Thyroid gland (tissue), 4 donors: ENCODE measurements at regions not wholly inside any gene's neighbourhood (a gene's known extent, or its start where the extent isn't known, plus 50 kb on each side); places are given as distances from the start of the nearest gene placed in this dataset.

Experiments
- DNase-seq, 2 donors: peaks; one replicate each; pipeline ENCODE4 v3.0.0-alpha.2; 2019
- H3K27ac ChIP-seq, 3 donors: fragments of 200-600 bp; sonication (generic); 1 replicate in 2 of 3; 2 replicates in 1 of 3; pipeline ENCODE4 v1.5.1; 2016 to 2019; ENCODE audit warnings: mild to moderate bottlenecking in 1 of 3, moderate library complexity in 1 of 3
- H3K27me3 ChIP-seq: fragments of 200-600 bp; sonication (generic); one replicate; pipeline ENCODE4 v1.5.1; 2019
- H3K36me3 ChIP-seq, 2 donors: fragments of 200-600 bp; sonication (generic); one replicate each; pipeline ENCODE4 v1.5.1; 2016 to 2019
- H3K4me1 ChIP-seq, 2 donors: fragments of 200-600 bp; sonication (generic); one replicate each; pipeline ENCODE4 v1.5.1; 2017 to 2019
- H3K4me3 ChIP-seq, 3 donors: fragments of 200-600 bp; sonication (generic); replicated peaks in 1 of 3; 1 replicate in 2 of 3; 2 replicates in 1 of 3; pipeline ENCODE4 v1.5.1; 2016; ENCODE audit warnings: mild to moderate bottlenecking in 1 of 3
- H3K9me3 ChIP-seq: fragments of 200-600 bp; sonication (generic); one replicate; pipeline ENCODE4 v1.5.1; 2017
- CTCF ChIP-seq, 6 experiments: fragments of 200-600 bp in 3 of 6; fragments of 450-650 bp in 3 of 6; sonication (generic) in 3 of 6; IDR thresholded peaks; one replicate each; pipeline ENCODE4 v1.5.1; 2016 to 2019; ENCODE audit warnings: antibody characterized with exemption in 6 of 6, mild to moderate bottlenecking in 2 of 6, inconsistent platforms in 1 of 6, moderate library complexity in 1 of 6
- POLR2A ChIP-seq, 2 donors: fragments of 450-650 bp; IDR thresholded peaks; one replicate each; pipeline ENCODE4 v1.6.1; 2017; ENCODE audit warnings: antibody characterized with exemption in 2 of 2, mild to moderate bottlenecking in 2 of 2, moderate library complexity in 1 of 2
- WGBS, 2 donors: methylation state at CpG; one replicate each; pipeline ENCODE4 v1.1.5; 2017; 5-methylcytosine and 5-hydroxymethylcytosine counted together
- intact Hi-C: fragments of 100-400 bp; cut with DNase I; formaldehyde crosslinking; loops from one replicate; pipeline ENCODE4 v1.15.1; 2023

- TF ChIP-seq CTCF (IDR thresholded peaks at IDR 0.05), result no peak
- no peak for TF ChIP-seq POLR2A (IDR thresholded peaks at IDR 0.05)
- Histone ChIP-seq H3K4me3 (no peak overlapping the region), H3K4me1 (no peaks in the 10 kb centered on the region), H3K27ac (no peak overlapping the region), H3K9me3 (no peaks in the 10 kb centered on the region), H3K27me3 (no peaks in the 10 kb centered on the region), H3K36me3 (no peaks in the 10 kb centered on the region)
- no peak for DNase-seq
- intact Hi-C loops, result no loop called here
Measured at GRCh38 chr6:154580397-154581135, 70.1 kb upstream of the CNKSR3 start.

GRCh38 chr6:154582696-154583095 is 72.2 kb upstream of the CNKSR3 start:
- WGBS, 2 donors, result 41 to 42% methylated on average over 1 of the region's 1 CpG
- Histone ChIP-seq H3K36me3 (no peaks in the 10 kb centered on the region), H3K9me3 (no peaks in the 10 kb centered on the region), H3K27ac (no peak overlapping the region), H3K4me3 (no peak overlapping the region), H3K27me3 (no peaks in the 10 kb centered on the region), H3K4me1 (no peaks in the 10 kb centered on the region)
- intact Hi-C loops, result no loop called here
- TF ChIP-seq POLR2A (IDR thresholded peaks at IDR 0.05) (no peak), CTCF (IDR thresholded peaks at IDR 0.05) (no peak)
- DNase-seq, result no peak

- Histone ChIP-seq H3K4me3 (no peak overlapping the region), H3K27ac (no peak overlapping the region), H3K9me3 (no peaks in the 10 kb centered on the region), H3K36me3 (no peaks in the 10 kb centered on the region), H3K4me1 (no peaks in the 10 kb centered on the region), H3K27me3 (no peaks in the 10 kb centered on the region)
- intact Hi-C loops, result no loop called here
- no peak for DNase-seq
- TF ChIP-seq CTCF (IDR thresholded peaks at IDR 0.05), result no peak
- no peak for TF ChIP-seq POLR2A (IDR thresholded peaks at IDR 0.05)
- WGBS, 2 donors, result 92 to 93% methylated on average over 4 of the region's 4 CpGs
Measured at GRCh38 chr6:154583546-154584188, 73.2 kb upstream of the CNKSR3 start.

GRCh38 chr6:154590756-154591155 is 80.3 kb upstream of the CNKSR3 start:
- intact Hi-C loops, result no loop called here
- TF ChIP-seq CTCF (IDR thresholded peaks at IDR 0.05), result no peak
- no peak for TF ChIP-seq POLR2A (IDR thresholded peaks at IDR 0.05)
- H3K27ac ChIP-seq, result no peak overlapping the region
- no peak overlapping the region for H3K4me3 ChIP-seq
- no peaks in the 10 kb centered on the region for H3K36me3 ChIP-seq
- no peak for DNase-seq
- no peaks in the 10 kb centered on the region for H3K9me3 ChIP-seq
- 52 to 59% methylated on average over 4 of the region's 4 CpGs for WGBS, 2 donors
- H3K27me3 ChIP-seq, result no peaks in the 10 kb centered on the region
- no peaks in the 10 kb centered on the region for H3K4me1 ChIP-seq

- H3K36me3 ChIP-seq, result no peaks in the 10 kb centered on the region
- no peak overlapping the region for H3K27ac ChIP-seq
- H3K27me3 ChIP-seq, result no peaks in the 10 kb centered on the region
- intact Hi-C loops, result no loop called here
- H3K4me1 ChIP-seq, result no peaks in the 10 kb centered on the region
- TF ChIP-seq CTCF (IDR thresholded peaks at IDR 0.05) (no peak), POLR2A (IDR thresholded peaks at IDR 0.05) (no peak)
- 91 to 92% methylated on average over 1 of the region's 1 CpG for WGBS, 2 donors
- H3K4me3 ChIP-seq, result no peak overlapping the region
- no peak for DNase-seq
- H3K9me3 ChIP-seq, result no peaks in the 10 kb centered on the region
Measured at GRCh38 chr6:154591234-154591633, 80.7 kb upstream of the CNKSR3 start.
